IgD-negative memory B cell (primary cell): ENCODE measurements at regions not wholly inside any gene's neighbourhood (a gene's known extent, or its start where the extent isn't known, plus 50 kb on each side); places are given as distances from the start of the nearest gene placed in this dataset.
"Not testable (repeated sequence)": the region's sequence is repeated elsewhere in the genome, so short reads cannot be mapped to it uniquely, and the experiment has no call there.

Experiments used
- H3K27ac Mint-ChIP-seq, 3 donors: one replicate each; pipeline ENCODE4 v1.8.0; 2020 to 2022; ENCODE audit warnings: mild to moderate bottlenecking in 3 of 3, mixed read lengths in 3 of 3, moderate library complexity in 1 of 3
- H3K27me3 Mint-ChIP-seq: one replicate; pipeline ENCODE4 v1.8.0; 2021; ENCODE audit warnings: mixed read lengths
- H3K36me3 Mint-ChIP-seq: one replicate; pipeline ENCODE4 v1.8.0; 2020; ENCODE audit warnings: mild to moderate bottlenecking, mixed read lengths
- H3K4me1 Mint-ChIP-seq, 3 donors: one replicate each; pipeline ENCODE4 v1.8.0; 2020 to 2022; ENCODE audit warnings: mixed read lengths in 3 of 3, mild to moderate bottlenecking in 1 of 3
- H3K4me3 Mint-ChIP-seq, 4 donors: one replicate each; pipeline ENCODE4 v1.8.0; 2020 to 2022; ENCODE audit warnings: mild to moderate bottlenecking in 4 of 4, mixed read lengths in 4 of 4, moderate library complexity in 3 of 4
- H3K9me3 Mint-ChIP-seq, 3 donors: one replicate each; pipeline ENCODE4 v1.8.0; 2020 to 2021; ENCODE audit warnings: mixed read lengths in 3 of 3, mild to moderate bottlenecking in 1 of 3

DNA sequence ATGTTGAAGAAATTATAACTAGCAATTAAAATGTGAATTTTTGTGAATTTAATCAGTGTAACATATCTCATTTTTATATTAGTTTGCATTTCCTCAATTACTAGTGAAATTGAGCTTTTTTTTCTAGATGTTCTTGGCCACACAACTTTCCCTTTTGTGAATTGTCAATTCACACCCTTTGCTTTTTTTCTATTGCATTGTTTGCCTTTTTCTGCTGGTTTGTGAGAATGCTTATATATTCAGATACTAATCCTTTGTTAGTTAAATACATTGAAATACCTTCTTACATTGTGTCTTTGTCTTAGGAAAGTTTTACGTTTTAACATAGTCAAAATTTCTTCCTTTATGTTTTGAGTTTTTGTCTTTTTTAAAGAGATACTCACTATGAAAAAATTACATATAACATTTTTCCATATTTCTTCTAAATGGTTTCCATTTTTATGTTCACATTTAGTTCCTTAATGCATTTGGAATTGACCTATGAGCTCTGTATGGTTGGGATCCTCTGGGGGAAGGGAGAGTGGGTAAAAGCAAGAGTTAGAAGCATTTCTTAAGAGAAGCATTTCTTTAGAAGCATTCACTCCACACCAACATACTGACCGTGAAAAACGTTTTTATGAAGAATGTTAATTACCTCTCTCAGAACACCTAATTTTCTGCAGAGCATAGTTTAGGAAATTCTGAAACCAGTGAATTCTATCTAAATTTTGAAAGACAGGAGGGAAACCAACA is 126.0 kb downstream of the CAPZA3 start:
- Mint-ChIP-seq H3K4me1 (no peaks in the 10 kb centered on the region), H3K9me3 (peaks cover 0 to 4% (median 1%) of the 10 kb centered on the region in 3 donors), H3K36me3 (no peaks in the 10 kb centered on the region), H3K27ac (no peak overlapping the region), H3K4me3 (no peak overlapping the region), H3K27me3 (no peaks in the 10 kb centered on the region)

DNA sequence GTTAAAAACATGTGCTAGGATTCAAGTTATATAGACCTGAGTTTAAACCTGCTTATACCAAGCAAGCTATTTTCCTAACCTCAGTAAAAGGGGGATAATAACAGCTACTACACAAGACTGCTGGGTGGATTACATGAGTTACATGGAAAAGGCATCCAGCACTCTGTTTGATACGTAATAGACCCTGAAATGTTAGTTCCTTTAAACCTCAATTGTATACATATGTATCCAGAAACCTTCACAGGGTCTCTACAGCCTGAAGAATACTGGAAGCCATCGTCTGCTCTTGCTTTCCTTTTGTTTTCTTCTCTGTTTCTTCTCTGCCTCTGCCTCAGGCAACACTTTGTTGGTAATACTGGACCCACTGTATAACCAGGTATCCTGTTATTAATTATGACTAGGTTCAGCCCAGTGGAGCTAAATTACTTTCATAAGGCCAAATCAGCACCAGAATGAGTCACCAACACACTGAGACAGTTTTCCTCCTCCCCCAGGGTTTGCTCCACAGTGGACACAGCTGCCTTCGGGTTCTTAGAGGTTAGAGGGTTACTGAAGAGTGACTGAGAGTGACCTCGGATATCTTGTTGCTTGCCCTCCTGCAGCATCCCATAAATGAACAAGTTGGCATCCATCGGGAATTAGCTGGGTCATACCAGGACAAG is 127.1 kb downstream of the CAPZA3 start:
- Mint-ChIP-seq H3K27ac (no peak overlapping the region), H3K4me3 (no peak overlapping the region), H3K4me1 (no peaks in the 10 kb centered on the region), H3K27me3 (no peaks in the 10 kb centered on the region), H3K36me3 (no peaks in the 10 kb centered on the region), H3K9me3 (peaks cover 1 to 4% (median 2%) of the 10 kb centered on the region in 3 donors)

DNA sequence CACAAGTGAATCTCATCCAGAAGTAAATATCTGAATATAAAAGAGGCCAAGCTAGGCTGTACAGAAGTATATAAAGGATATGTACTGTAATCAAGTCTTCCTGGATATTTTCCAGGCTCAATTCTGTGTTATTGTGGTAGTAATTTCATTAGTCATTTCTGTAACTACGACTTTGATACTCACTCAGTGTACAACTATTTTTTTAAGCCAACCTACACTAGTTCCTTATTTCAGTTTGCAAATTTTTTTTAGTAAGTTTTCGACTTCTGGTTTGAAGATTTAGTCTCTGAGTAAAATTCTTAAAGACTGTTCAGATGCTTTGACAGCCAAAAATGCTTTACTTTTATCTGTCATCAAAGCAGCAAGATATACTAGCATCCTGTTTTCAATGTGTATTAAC is 130.8 kb downstream of the CAPZA3 start:
- Mint-ChIP-seq H3K4me3 (no peak overlapping the region), H3K4me1 (peaks cover 0 to 1% (median 0%) of the 10 kb centered on the region in 3 donors), H3K27ac (no peak overlapping the region), H3K36me3 (no peaks in the 10 kb centered on the region), H3K9me3 (peaks cover 2 to 3% (median 3%) of the 10 kb centered on the region in 3 donors), H3K27me3 (no peaks in the 10 kb centered on the region)

DNA sequence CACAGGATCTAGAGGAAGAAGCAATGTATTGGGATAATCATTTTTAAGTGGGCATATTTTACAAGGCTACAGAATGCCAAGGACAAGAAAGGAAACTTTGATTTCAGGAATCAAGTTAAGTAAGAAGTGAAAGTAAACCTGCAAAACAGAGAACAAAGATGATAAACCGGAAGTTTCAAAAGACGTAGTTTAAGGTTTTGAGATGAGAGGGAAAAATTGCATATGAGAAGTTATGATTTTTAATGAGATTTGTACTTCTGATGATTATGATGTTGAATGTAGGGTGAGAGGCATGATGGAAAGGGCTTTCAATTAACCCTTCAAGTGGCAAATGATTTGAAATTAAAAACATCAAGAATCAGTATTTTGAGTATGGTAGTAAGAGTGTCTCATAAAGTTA is 134.9 kb downstream of the CAPZA3 start:
- Mint-ChIP-seq H3K4me1 (peaks cover 0 to 1% (median 0%) of the 10 kb centered on the region in 3 donors), H3K9me3 (peaks cover 2 to 3% (median 2%) of the 10 kb centered on the region in 3 donors), H3K36me3 (no peaks in the 10 kb centered on the region), H3K27ac (no peak overlapping the region), H3K27me3 (no peaks in the 10 kb centered on the region), H3K4me3 (no peak overlapping the region)

DNA sequence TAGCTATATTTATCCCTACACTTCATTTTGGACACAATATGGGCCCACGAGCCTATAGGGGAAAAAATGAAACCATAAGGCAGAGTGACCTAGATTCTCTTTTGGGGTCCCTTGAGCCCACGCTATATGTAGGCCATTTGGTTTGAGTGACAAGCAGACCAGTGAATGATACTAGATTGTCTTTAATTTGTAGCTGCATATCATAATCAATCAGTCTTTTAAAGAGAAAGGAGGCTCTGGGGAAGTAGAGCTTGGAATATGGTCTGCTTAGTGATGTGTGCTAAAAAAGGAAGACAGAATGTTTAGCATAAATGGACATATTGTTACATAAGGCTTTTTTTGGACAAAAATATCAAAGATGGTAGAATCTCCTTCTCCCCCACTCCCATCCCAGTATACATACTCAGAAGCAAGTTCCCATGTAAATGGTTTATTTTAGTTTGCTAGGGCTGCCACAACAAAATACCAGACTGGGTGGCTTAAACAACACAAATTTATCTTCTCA is 140.8 kb downstream of the CAPZA3 start:
- no peaks in the 10 kb centered on the region for H3K36me3 Mint-ChIP-seq
- no peaks in the 10 kb centered on the region for H3K27me3 Mint-ChIP-seq

DNA sequence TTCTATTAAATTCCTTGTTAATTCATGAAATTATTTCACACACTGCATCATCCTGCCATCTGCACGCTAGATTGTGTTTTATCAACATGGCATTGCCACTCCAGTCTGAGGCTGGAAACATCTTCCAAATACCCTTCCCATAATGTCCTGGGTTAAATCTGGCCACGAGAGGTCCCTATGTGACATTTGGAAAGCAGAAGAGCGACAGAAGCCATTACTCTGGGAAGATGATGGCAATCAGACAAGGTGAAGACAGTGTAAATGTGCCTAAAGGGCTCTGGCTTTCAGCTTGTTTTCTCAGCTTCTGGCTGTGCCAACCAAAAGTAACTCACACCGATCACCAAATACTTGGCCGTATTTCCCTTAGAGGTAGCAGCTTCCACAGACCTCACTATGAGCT is 144.8 kb downstream of the CAPZA3 start:
- no peaks in the 10 kb centered on the region for H3K36me3 Mint-ChIP-seq
- H3K9me3 Mint-ChIP-seq, result peaks cover 0 to 3% (median 2%) of the 10 kb centered on the region in 3 donors
- H3K27ac Mint-ChIP-seq, result no peak overlapping the region
- H3K27me3 Mint-ChIP-seq, result no peaks in the 10 kb centered on the region
- no peak overlapping the region for H3K4me3 Mint-ChIP-seq
- no peaks in the 10 kb centered on the region for H3K4me1 Mint-ChIP-seq

More for the DNA sequence above, 140.8 kb downstream of the CAPZA3 start:
- peaks cover 0 to 3% (median 2%) of the 10 kb centered on the region in 3 donors for H3K9me3 Mint-ChIP-seq
- H3K4me1 Mint-ChIP-seq, result no peaks in the 10 kb centered on the region
- no peak overlapping the region for H3K4me3 Mint-ChIP-seq
- no peak overlapping the region for H3K27ac Mint-ChIP-seq

DNA sequence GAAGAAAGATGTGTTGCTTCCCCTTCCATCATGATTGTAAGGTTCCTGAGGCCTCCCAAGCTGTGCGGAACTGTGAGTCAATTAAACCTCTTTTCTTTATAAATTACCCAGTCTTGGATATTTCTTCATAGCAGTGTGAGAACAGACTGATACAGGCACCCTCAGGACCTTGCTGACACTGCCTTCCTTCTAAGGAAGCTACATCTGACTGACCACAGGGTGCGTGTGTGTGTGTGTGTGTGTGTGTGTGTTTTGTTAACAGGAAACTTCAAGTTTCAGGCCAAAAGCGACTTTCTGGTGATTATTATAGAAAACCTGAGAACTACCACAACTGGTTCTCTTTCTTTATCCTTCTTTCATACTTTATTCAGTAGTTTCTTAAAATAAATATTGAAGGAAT is 149.0 kb downstream of the CAPZA3 start:
- Mint-ChIP-seq H3K9me3 (peaks cover 2 to 8% (median 3%) of the 10 kb centered on the region in 3 donors), H3K36me3 (no peaks in the 10 kb centered on the region), H3K4me1 (no peaks in the 10 kb centered on the region), H3K27ac (no peak overlapping the region), H3K4me3 (no peak overlapping the region), H3K27me3 (no peaks in the 10 kb centered on the region)

DNA sequence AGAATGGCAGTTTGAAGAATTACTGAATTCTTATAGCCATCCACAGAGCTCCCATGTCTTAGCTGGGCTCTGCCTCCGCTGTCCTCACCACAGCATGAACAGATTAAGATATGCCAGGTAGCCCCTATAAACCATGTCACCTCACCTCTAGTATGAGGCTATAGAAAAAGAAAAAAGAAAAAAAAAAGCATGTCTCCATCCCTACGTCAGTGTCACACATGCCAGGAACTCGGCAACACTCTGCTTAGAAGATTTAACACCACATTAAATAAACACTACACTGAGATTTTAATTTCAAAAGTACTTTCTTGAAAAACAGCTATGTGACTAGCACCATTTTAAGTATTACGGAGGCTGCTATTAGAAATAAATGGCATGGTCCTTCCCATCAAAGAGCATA is 149.4 kb downstream of the CAPZA3 start:
- peaks cover 2 to 9% (median 3%) of the 10 kb centered on the region in 3 donors for H3K9me3 Mint-ChIP-seq
- no peaks in the 10 kb centered on the region for H3K27me3 Mint-ChIP-seq
- no peaks in the 10 kb centered on the region for H3K36me3 Mint-ChIP-seq
- H3K4me1 Mint-ChIP-seq, result no peaks in the 10 kb centered on the region
- no peak overlapping the region for H3K4me3 Mint-ChIP-seq
- no peak overlapping the region for H3K27ac Mint-ChIP-seq

DNA sequence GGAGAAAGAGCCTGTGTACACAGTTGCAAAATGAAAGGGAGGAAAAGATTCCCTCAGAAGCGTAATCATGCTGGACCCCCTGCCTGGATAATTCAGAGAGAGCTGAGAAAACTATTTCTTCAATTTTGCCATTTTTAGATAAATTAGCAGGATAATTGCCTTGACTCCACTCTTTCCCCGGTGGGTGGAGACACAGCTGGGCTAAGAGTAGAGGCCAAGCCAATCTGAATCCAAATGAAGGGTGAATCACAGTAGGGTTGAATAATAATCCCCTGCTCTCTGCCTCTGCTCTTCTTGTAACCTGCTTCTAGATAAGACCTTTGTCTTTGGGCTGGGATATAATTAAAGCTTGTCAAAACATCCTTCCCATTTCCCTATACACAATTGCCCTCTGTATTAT is 150.1 kb downstream of the CAPZA3 start:
- no peaks in the 10 kb centered on the region for H3K36me3 Mint-ChIP-seq
- H3K9me3 Mint-ChIP-seq, result peaks cover 2 to 9% (median 3%) of the 10 kb centered on the region in 3 donors
- no peaks in the 10 kb centered on the region for H3K4me1 Mint-ChIP-seq
- H3K4me3 Mint-ChIP-seq, result no peak overlapping the region
- H3K27me3 Mint-ChIP-seq, result no peaks in the 10 kb centered on the region
- H3K27ac Mint-ChIP-seq, result no peak overlapping the region

DNA sequence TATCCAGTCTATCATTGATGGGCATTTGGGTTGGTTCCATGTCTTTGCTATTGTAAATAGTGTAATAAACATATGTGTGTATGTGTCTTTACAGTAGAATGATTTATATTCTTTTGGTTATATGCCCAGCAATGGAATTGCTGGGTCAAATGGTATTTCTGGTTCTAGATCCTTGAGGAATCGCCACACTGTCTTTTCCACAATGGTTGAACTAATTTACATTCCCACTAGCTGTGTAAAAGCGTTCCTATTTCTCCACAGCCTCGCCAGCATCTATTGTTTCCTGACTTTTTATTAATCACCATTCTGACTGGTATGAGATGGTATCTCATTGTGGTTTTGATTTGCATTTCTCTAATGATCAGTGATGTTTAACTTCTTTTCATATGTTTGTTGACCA is 152.7 kb downstream of the CAPZA3 start:
- not testable (repeated sequence) for H3K4me1 Mint-ChIP-seq, H3K27ac Mint-ChIP-seq, H3K4me3 Mint-ChIP-seq, H3K9me3 Mint-ChIP-seq, H3K27me3 Mint-ChIP-seq, H3K36me3 Mint-ChIP-seq

DNA sequence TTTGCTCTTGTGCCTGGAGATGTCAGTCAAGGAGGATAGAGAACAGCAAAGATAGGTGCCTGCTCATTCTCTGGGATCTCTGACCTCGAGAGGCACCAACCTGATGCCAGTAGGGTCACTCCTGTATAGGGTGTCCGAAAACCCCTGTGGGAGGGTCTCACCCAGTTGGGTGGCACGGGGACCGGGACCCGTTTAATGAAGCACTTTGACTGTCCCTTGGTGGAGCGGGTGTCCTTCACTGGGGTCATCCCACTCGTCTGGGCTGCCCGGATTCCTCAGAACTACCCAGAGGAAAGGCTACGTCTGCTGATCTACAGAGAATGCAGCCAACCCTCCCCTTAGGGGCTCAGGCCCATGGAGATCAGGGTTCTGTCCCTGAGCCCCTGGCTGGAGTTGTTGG is 157.6 kb downstream of the CAPZA3 start:
- H3K4me3 Mint-ChIP-seq, result no peak overlapping the region
- no peaks in the 10 kb centered on the region for H3K4me1 Mint-ChIP-seq

DNA sequence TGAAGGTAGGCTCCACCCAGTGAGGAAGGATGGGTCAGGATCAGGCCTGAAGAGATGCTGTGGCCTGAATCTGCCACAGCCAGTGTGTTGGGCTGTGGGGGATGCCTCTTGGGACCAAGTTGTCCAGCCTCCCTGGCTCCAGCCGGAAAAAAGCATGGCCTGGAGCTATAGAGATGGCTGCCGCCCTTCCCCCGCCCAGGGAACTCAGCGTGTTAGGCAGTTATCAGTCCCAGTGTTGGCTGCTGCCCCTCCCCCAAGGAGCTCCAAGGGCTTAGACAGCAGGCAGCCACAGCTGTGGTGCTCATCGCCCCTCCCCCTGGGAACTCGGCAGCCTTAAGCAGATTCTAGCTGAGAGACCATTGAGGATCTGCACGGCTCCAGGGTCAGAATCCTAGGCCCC is 158.0 kb downstream of the CAPZA3 start:
- H3K4me1 Mint-ChIP-seq, result no peaks in the 10 kb centered on the region
- H3K27me3 Mint-ChIP-seq, result no peaks in the 10 kb centered on the region
- peaks cover 4 to 5% (median 5%) of the 10 kb centered on the region in 3 donors for H3K9me3 Mint-ChIP-seq
- no peak overlapping the region for H3K27ac Mint-ChIP-seq
- H3K36me3 Mint-ChIP-seq, result no peaks in the 10 kb centered on the region
- no peak overlapping the region for H3K4me3 Mint-ChIP-seq

More for the DNA sequence above, 157.6 kb downstream of the CAPZA3 start:
- H3K27ac Mint-ChIP-seq, result no peak overlapping the region
- peaks cover 4 to 5% (median 5%) of the 10 kb centered on the region in 3 donors for H3K9me3 Mint-ChIP-seq
- no peaks in the 10 kb centered on the region for H3K36me3 Mint-ChIP-seq
- no peaks in the 10 kb centered on the region for H3K27me3 Mint-ChIP-seq

DNA sequence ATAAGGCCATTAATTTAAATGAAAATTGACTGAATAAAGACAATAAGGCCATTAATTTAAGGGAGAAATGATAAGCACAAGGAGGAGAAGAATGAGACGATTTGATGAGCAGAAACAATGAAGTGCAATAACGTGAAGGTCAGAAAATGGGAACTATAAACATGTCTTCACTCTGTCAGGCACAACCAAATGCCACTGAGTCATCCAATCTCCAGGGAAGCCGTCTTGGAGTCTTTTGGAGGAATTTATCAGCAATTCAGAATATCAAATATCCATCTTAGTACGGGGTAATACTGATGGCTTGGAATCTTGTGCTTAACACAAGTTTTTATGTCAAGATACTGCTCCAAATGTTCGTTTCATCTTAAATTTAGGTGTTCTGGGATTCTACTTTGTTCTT is 159.9 kb downstream of the CAPZA3 start:
- H3K9me3 Mint-ChIP-seq, result peaks cover 0 to 11% (median 2%) of the 10 kb centered on the region in 3 donors
- no peak overlapping the region for H3K27ac Mint-ChIP-seq
- H3K27me3 Mint-ChIP-seq, result no peaks in the 10 kb centered on the region
- H3K4me3 Mint-ChIP-seq, result no peak overlapping the region
- H3K4me1 Mint-ChIP-seq, result no peaks in the 10 kb centered on the region
- H3K36me3 Mint-ChIP-seq, result no peaks in the 10 kb centered on the region

DNA sequence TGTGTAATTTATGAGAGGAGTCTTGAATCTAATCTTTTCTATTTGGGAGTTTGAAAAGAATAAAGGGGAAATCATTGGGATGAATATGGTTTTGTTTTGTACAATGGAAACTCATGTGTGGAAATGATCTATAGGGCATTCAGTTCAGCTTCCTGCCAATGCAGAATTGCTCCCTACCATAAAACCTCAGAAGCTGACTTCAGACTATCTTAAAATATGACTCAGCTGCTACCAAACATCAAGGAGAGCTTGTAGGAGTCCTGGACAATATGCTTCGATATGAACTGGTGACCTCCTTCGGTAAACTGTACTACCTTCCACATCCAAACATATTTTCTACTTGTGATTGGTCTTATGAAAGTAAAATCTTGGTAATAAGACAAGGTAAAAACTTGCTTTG is 160.6 kb downstream of the CAPZA3 start:
- H3K27ac Mint-ChIP-seq, result no peak overlapping the region
- no peaks in the 10 kb centered on the region for H3K36me3 Mint-ChIP-seq
- H3K27me3 Mint-ChIP-seq, result no peaks in the 10 kb centered on the region
- peaks cover 0 to 11% (median 2%) of the 10 kb centered on the region in 3 donors for H3K9me3 Mint-ChIP-seq
- H3K4me1 Mint-ChIP-seq, result no peaks in the 10 kb centered on the region
- H3K4me3 Mint-ChIP-seq, result no peak overlapping the region

DNA sequence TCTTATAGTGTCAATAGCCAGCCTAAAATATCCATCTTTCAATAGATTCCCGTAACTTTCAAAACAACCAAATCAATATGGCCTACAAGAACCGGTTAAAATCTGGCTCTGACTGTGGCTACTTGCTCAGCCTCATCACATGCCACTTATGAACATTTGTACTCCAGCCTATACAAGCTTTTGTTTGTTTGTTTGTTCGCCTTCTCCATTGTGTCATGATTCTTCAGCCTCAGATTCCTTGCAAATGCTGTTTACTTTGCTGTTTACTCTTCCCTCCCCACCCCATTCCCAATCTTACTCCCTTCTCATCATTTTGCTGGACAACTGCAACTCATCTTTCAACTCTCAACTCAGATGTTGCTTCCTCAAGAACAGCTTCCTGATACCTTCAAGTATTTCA is 161.2 kb downstream of the CAPZA3 start:
- no peaks in the 10 kb centered on the region for H3K4me1 Mint-ChIP-seq

More for the DNA sequence above, 161.2 kb downstream of the CAPZA3 start:
- no peak overlapping the region for H3K27ac Mint-ChIP-seq
- no peak overlapping the region for H3K4me3 Mint-ChIP-seq
- no peaks in the 10 kb centered on the region for H3K27me3 Mint-ChIP-seq
- H3K9me3 Mint-ChIP-seq, result peaks cover 0 to 11% (median 2%) of the 10 kb centered on the region in 3 donors
- no peaks in the 10 kb centered on the region for H3K36me3 Mint-ChIP-seq
